HEK293T (cell line): ENCODE measurements at regions not wholly inside any gene's neighbourhood (a gene's known extent, or its start where the extent isn't known, plus 50 kb on each side); places are given as distances from the start of the nearest gene placed in this dataset.

Experiments used
- ARNT ChIP-seq: fragments of 450-650 bp; IDR thresholded peaks from 2 replicates; pipeline ENCODE4 v1.6.1; 2017; ENCODE audit warnings: mild to moderate bottlenecking
- BHLHE40 ChIP-seq: fragments of 450-650 bp; IDR thresholded peaks from 2 replicates; pipeline ENCODE4 v1.6.1; 2016; ENCODE audit warnings: mild to moderate bottlenecking, moderate library complexity, borderline replicate concordance
- CTBP1 ChIP-seq: fragments of 450-650 bp; IDR thresholded peaks from 2 replicates; pipeline ENCODE4 v1.6.1; 2016; ENCODE audit warnings: borderline replicate concordance
- ELF4 ChIP-seq: fragments of 450-650 bp; IDR thresholded peaks from 2 replicates; pipeline ENCODE4 v1.6.1; 2017; ENCODE audit warnings: antibody characterized with exemption
- FOXA1 ChIP-seq: fragments of 450-650 bp; IDR thresholded peaks from 2 replicates; pipeline ENCODE4 v1.6.1; 2016; ENCODE audit warnings: mild to moderate bottlenecking
- FOXM1 ChIP-seq: fragments of 450-650 bp; IDR thresholded peaks from 2 replicates; pipeline ENCODE4 v1.6.1; 2017; ENCODE audit warnings: mild to moderate bottlenecking, borderline replicate concordance
- LEF1 ChIP-seq: fragments of 450-650 bp; IDR thresholded peaks from 2 replicates; pipeline ENCODE4 v1.6.1; 2017; ENCODE audit warnings: mild to moderate bottlenecking, borderline replicate concordance
- SP1 ChIP-seq: fragments of 450-650 bp; IDR thresholded peaks from 2 replicates; pipeline ENCODE4 v1.6.1; 2017
- SUZ12 ChIP-seq: fragments of 450-650 bp; IDR thresholded peaks from 2 replicates; pipeline ENCODE4 v1.6.1; 2016; ENCODE audit warnings: mild to moderate bottlenecking
- TARDBP ChIP-seq: fragments of 450-650 bp; IDR thresholded peaks from 2 replicates; pipeline ENCODE4 v1.6.1; 2016

GRCh38 chr6:44529146-44529905 is 141.8 kb downstream of the CDC5L start:
- TF ChIP-seq FOXA1 (no peak), TARDBP (no peak), BHLHE40 (no peak), LEF1 (no peak), ARNT (no peak), SP1 (no peak), FOXM1 (no peak), ELF4 (no peak), SUZ12 (no peak), CTBP1 (no peak)
